GM12878 (cell line): ENCODE measurements at regions not wholly inside any gene's neighbourhood (a gene's known extent, or its start where the extent isn't known, plus 50 kb on each side); places are given as distances from the start of the nearest gene placed in this dataset.
"Not testable (repeated sequence)": the region's sequence is repeated elsewhere in the genome, so short reads cannot be mapped to it uniquely, and the experiment has no call there.

Source experiments
- ATAC-seq: fragments of 200-7000 bp; cut with Tn5 transposase; 3 replicates; pipeline ENCODE4 v1.9.1; 2020; ENCODE audit warnings: mild to moderate bottlenecking, moderate library complexity
- BruUV-seq: library from RNA; stranded (reverse); fragments of 400-500 nt; replicated peaks from 2 replicates; lab custom pipeline; 2021; lab: Mats Ljungman, UMichigan
- CTCF ChIA-PET: fragments of 300-600 bp; sonication (Branson Sonifier 250); formaldehyde crosslinking; extraction: SDS; loops from one replicate; lab custom pipeline; 2021; ENCODE audit warnings: inconsistent platforms; lab: Yijun Ruan, JAX
- POLR2A ChIA-PET: fragments of 350-600 bp; formaldehyde crosslinking; extraction: SDS; loops from one replicate; lab custom pipeline; 2021; ENCODE audit warnings: inconsistent platforms; lab: Charles Lee
- RAD21 ChIA-PET: fragments of 300-600 bp; sonication (Branson Sonifier 250); formaldehyde crosslinking; loops from one replicate; lab custom pipeline; 2023; ENCODE audit warnings: antibody characterized with exemption; ENCODE audit not compliant: unreplicated experiment; lab: Charles Lee
- SMC1A ChIA-PET: fragments of 300-600 bp; sonication (Branson Sonifier 250); formaldehyde crosslinking; loops from one replicate; lab custom pipeline; 2023; ENCODE audit not compliant: unreplicated experiment, uncharacterized antibody; lab: Charles Lee
- DNase-seq: peaks from one replicate; pipeline ENCODE4 v3.0.0-alpha.2; 2011; ENCODE audit warnings: low read depth, low spot score
- FAIRE-seq: peaks from 3 replicates; lab custom pipeline; 2011; peaks lifted over from hg19 to GRCh38; lab: Jason Lieb, UNC
- H2AFZ ChIP-seq: 2 replicates; pipeline ENCODE4 v1.6.0; 2011; ENCODE audit warnings: low read depth, low read length, control low read depth; ENCODE audit not compliant: control insufficient read depth
- H3K27ac ChIP-seq: 2 replicates; pipeline ENCODE4 v1.5.1; 2011; ENCODE audit warnings: control low read depth; ENCODE audit not compliant: control insufficient read depth, insufficient read depth
- H3K27me3 ChIP-seq, 2 experiments: replicated peaks in 1 of 2; 2 replicates each; pipeline versions ENCODE4 v1.6.0 to v1.6.1; 2011; ENCODE audit warnings: low read length in 1 of 2; ENCODE audit not compliant: control insufficient read depth in 2 of 2, insufficient read depth in 2 of 2
- H3K36me3 ChIP-seq, 2 experiments: 2 replicates each; pipeline ENCODE4 v1.5.1; 2011; ENCODE audit warnings: low read length in 1 of 2; ENCODE audit not compliant: control insufficient read depth in 2 of 2, insufficient read depth in 2 of 2
- H3K4me1 ChIP-seq: 2 replicates; pipeline ENCODE4 v1.6.1; 2011; ENCODE audit warnings: mild to moderate bottlenecking, low read length, moderate library complexity, mixed read lengths; ENCODE audit not compliant: control insufficient read depth, insufficient read depth
- H3K4me2 ChIP-seq: 2 replicates; pipeline ENCODE4 v1.6.0; 2011; ENCODE audit warnings: control low read depth; ENCODE audit not compliant: control insufficient read depth, insufficient read depth
- H3K4me3 ChIP-seq: fragments of 200-600 bp; sonication (generic); 2 replicates; pipeline ENCODE4 v1.5.1; 2016
- H3K79me2 ChIP-seq: 2 replicates; pipeline ENCODE4 v1.6.0; 2011; ENCODE audit warnings: low read length; ENCODE audit not compliant: control insufficient read depth, insufficient read depth
- H3K9ac ChIP-seq: 2 replicates; pipeline ENCODE4 v1.8.0; 2011; ENCODE audit warnings: low read length, control low read depth, mixed read lengths; ENCODE audit not compliant: control insufficient read depth, insufficient read depth
- H3K9me3 ChIP-seq: replicated peaks from 3 replicates; pipeline ENCODE4 v1.5.1; 2011; ENCODE audit warnings: mild to moderate bottlenecking, low read length; ENCODE audit not compliant: control insufficient read depth, insufficient read depth
- H4K20me1 ChIP-seq: 2 replicates; pipeline ENCODE4 v1.6.0; 2011; ENCODE audit not compliant: control insufficient read depth, insufficient read depth
- CBX5 ChIP-seq: sonication (generic); IDR thresholded peaks from 2 replicates; pipeline ENCODE4 v1.6.1; 2016; ENCODE audit warnings: low read depth, moderate library complexity, mild to moderate bottlenecking, inconsistent platforms
- E2F4 ChIP-seq: IDR thresholded peaks from 2 replicates; pipeline ENCODE4 v1.6.1; 2012; ENCODE audit warnings: low read depth, low read length, improper control_type of control experiment
- NR2C1 ChIP-seq: fragments of 450-650 bp; IDR thresholded peaks from 2 replicates; pipeline ENCODE4 v1.6.1; 2017; ENCODE audit warnings: antibody characterized with exemption, mild to moderate bottlenecking, moderate library complexity
- NR2C2 ChIP-seq: IDR thresholded peaks from 2 replicates; pipeline ENCODE4 v1.6.1; 2011; ENCODE audit warnings: borderline replicate concordance, low read depth; ENCODE audit not compliant: control insufficient read depth, insufficient read length
- WGBS: methylation state at CpG from one replicate; pipeline ENCODE4 v1.1.6; 2016; ENCODE audit warnings: low lambda C conversion rate; ENCODE audit not compliant: insufficient replicate concordance, insufficient coverage; ENCODE audit errors: missing lambda C conversion rate; 5-methylcytosine and 5-hydroxymethylcytosine counted together
- in situ Hi-C: fragments of 300-500 bp; cut with MboI; formaldehyde crosslinking; loops from 9 replicates; pipeline ENCODE4 v1.14.3; 2018; ENCODE audit warnings: mixed read lengths
- intact Hi-C: fragments of 100-400 bp; cut with micrococcal nuclease; formaldehyde crosslinking; loops from one replicate; pipeline ENCODE4 v1.14.2; 2022; ENCODE audit not compliant: unreplicated experiment

GRCh38 chr15:79620112-79620857 lies 188.1 kb downstream of the MINAR1 start (continued):
- TF ChIP-seq E2F4 (no peak), NR2C2 (no peak)

GRCh38 chr15:79621805-79622204 lies 189.7 kb downstream of the MINAR1 start:
- H2AFZ ChIP-seq, CTCF ChIA-PET, H3K4me1 ChIP-seq, H3K4me3 ChIP-seq, H3K4me2 ChIP-seq, POLR2A ChIA-PET, FAIRE-seq, H3K36me3 ChIP-seq, in situ Hi-C loops, H3K27me3 ChIP-seq, H3K79me2 ChIP-seq, H4K20me1 ChIP-seq, RAD21 ChIA-PET, H3K9me3 ChIP-seq, BruUV-seq, H3K9ac ChIP-seq, ATAC-seq, SMC1A ChIA-PET, intact Hi-C loops, H3K27ac ChIP-seq, DNase-seq: not testable (repeated sequence)
- 76% methylated on average over 3 of the region's 3 CpGs for WGBS

GRCh38 chr15:79623488-79623887 lies 191.4 kb downstream of the MINAR1 start:
- no peak overlapping the region for H3K4me2 ChIP-seq

More at GRCh38 chr15:79623488-79623887, 191.4 kb downstream of the MINAR1 start:
- CTCF ChIA-PET: interaction anchor here (1.0 kb wide), 1 partner anchor 18 kb away, joined by 3 read pairs; no protein-coding TSS in a partner anchor
- ATAC-seq (no peak), FAIRE-seq (no peak), DNase-seq (no peak)
- Histone ChIP-seq H3K4me3 (no peak overlapping the region), H3K4me1 (no peaks in the 10 kb centered on the region), H3K36me3 (no peaks in the 10 kb centered on the region), H4K20me1 (no peaks in the 10 kb centered on the region), H3K27me3 (no peaks in the 10 kb centered on the region; a peak in 2 of 4 replicates), H3K79me2 (no peaks in the 10 kb centered on the region), H3K9me3 (no peaks in the 10 kb centered on the region), H3K9ac (no peak overlapping the region), H2AFZ (no peak overlapping the region), H3K27ac (no peak overlapping the region)
- POLR2A ChIA-PET: no interaction called here
- SMC1A ChIA-PET: interaction anchor here (1.6 kb wide), 1 partner anchor 11 kb away, joined by 5 read pairs; no protein-coding TSS in a partner anchor
- TF ChIP-seq CBX5 (no peak), NR2C1 (no peak)
- in situ Hi-C loops (no loop called here), intact Hi-C loops (no loop called here)
- RAD21 ChIA-PET: no interaction called here
- BruUV-seq: no TSS peak
- WGBS: 0% methylated on average over 1 of the region's 1 CpG
